Anterior cingulate cortex (tissue), 58 donors: ENCODE measurements at regions not wholly inside any gene's neighbourhood (a gene's known extent, or its start where the extent isn't known, plus 50 kb on each side); places are given as distances from the start of the nearest gene placed in this dataset.

Source experiments
- DNase-seq, 58 donors: peaks; one replicate each; lab custom pipeline; 2025; lab: John Stamatoyannopoulos, UW

GRCh38 chr1:106173101-106173500 is 883.4 kb upstream of the PRMT6 start:
- DNase-seq: no peak

GRCh38 chr1:106178791-106179190 is 877.7 kb upstream of the PRMT6 start:
- DNase-seq: no peak

- DNase-seq: no peak
These were observed 874.6 kb upstream of the PRMT6 start for GRCh38 chr1:106181866-106182265.

GRCh38 chr1:106185089-106185488 is 871.4 kb upstream of the PRMT6 start:
- DNase-seq: no peak

GRCh38 chr1:106189780-106190179 is 866.7 kb upstream of the PRMT6 start:
- DNase-seq: no peak

GRCh38 chr1:106194206-106194605 is 862.3 kb upstream of the PRMT6 start:
- DNase-seq: no peak

GRCh38 chr1:106200711-106201110 is 855.8 kb upstream of the PRMT6 start:
- no peak for DNase-seq

GRCh38 chr1:106207185-106207584 is 849.3 kb upstream of the PRMT6 start:
- no peak for DNase-seq

GRCh38 chr1:106217765-106218164 is 838.7 kb upstream of the PRMT6 start:
- no peak for DNase-seq

- no peak for DNase-seq
These were observed 834.1 kb upstream of the PRMT6 start for GRCh38 chr1:106222403-106222802.

- no peak for DNase-seq
These were observed 833.3 kb upstream of the PRMT6 start for GRCh38 chr1:106223213-106223612.

GRCh38 chr1:106224426-106224825 is 832.0 kb upstream of the PRMT6 start:
- DNase-seq: no peak

GRCh38 chr1:106225403-106225802 is 831.1 kb upstream of the PRMT6 start:
- no peak for DNase-seq

- DNase-seq: no peak
These were observed 829.9 kb upstream of the PRMT6 start for GRCh38 chr1:106226550-106226949.

- DNase-seq: no peak
These were observed 824.3 kb upstream of the PRMT6 start for GRCh38 chr1:106232128-106232527.

GRCh38 chr1:106233511-106233910 is 823.0 kb upstream of the PRMT6 start:
- no peak for DNase-seq

- no peak for DNase-seq
These were observed 807.1 kb upstream of the PRMT6 start for GRCh38 chr1:106249365-106249764.

GRCh38 chr1:106249810-106250209 is 806.7 kb upstream of the PRMT6 start:
- DNase-seq: no peak

- DNase-seq: no peak
These were observed 801.7 kb upstream of the PRMT6 start for GRCh38 chr1:106254748-106255147.

- DNase-seq: no peak
These were observed 789.7 kb upstream of the PRMT6 start for GRCh38 chr1:106266786-106267185.

- DNase-seq: peak in 6 of 58 donors; percentile 2 to 18 (median 4)
These were observed 788.4 kb upstream of the PRMT6 start for GRCh38 chr1:106268070-106268469.

GRCh38 chr1:106276871-106277270 is 779.6 kb upstream of the PRMT6 start:
- DNase-seq: peak in 1 of 58 donors; percentile 5

GRCh38 chr1:106277786-106278185 is 778.7 kb upstream of the PRMT6 start:
- no peak for DNase-seq
